A549 (cell line): ENCODE measurements at regions not wholly inside any gene's neighbourhood (a gene's known extent, or its start where the extent isn't known, plus 50 kb on each side); places are given as distances from the start of the nearest gene placed in this dataset.

Source experiments
- ATAC-seq, 2 experiments: fragments of 200-7000 bp in 1 of 2; fragments of >200 bp in 1 of 2; cut with Nextera tagmentation in 1 of 2; cut with Tn5 transposase in 1 of 2; 3 replicates each; pipeline versions ENCODE4 v1.8.0 to v1.9.1; 2018 to 2020; ENCODE audit warnings: mild to moderate bottlenecking in 1 of 2, moderate library complexity in 1 of 2
- CTCF ChIA-PET: fragments of 300-600 bp; sonication (Branson Sonifier 250); formaldehyde crosslinking; extraction: SDS; loops from one replicate; lab custom pipeline; 2021; ENCODE audit warnings: antibody characterized with exemption, inconsistent platforms; lab: Yijun Ruan, JAX
- POLR2A ChIA-PET: fragments of 350-600 bp; formaldehyde crosslinking; extraction: SDS; loops from one replicate; lab custom pipeline; 2021; ENCODE audit warnings: antibody characterized with exemption, inconsistent platforms; lab: Yijun Ruan, JAX
- DNase-seq, 2 experiments: peaks; one replicate each; pipeline versions ENCODE4 v3.0.0 to v3.0.0-alpha.2; 2011 to 2016; ENCODE audit warnings: low read depth in 1 of 2, low spot score in 1 of 2
- FAIRE-seq: peaks from 2 replicates; lab custom pipeline; 2011; peaks lifted over from hg19 to GRCh38; lab: Jason Lieb, UNC
- H3K27ac ChIP-seq, 2 experiments: fragments of >200 bp; sonication (Bioruptor Twin); formaldehyde crosslinking; 3 replicates each; pipeline ENCODE4 v1.5.1; 2016 to 2017
- H3K4me1 ChIP-seq: fragments of >200 bp; sonication (Bioruptor Twin); formaldehyde crosslinking; 3 replicates; pipeline ENCODE4 v1.6.1; 2016
- H3K4me2 ChIP-seq: fragments of >200 bp; sonication (Bioruptor Twin); formaldehyde crosslinking; 3 replicates; pipeline ENCODE4 v1.6.1; 2016
- H3K4me3 ChIP-seq: fragments of >200 bp; sonication (Bioruptor Twin); formaldehyde crosslinking; 3 replicates; pipeline ENCODE4 v1.5.1; 2016
- H3K9me3 ChIP-seq: fragments of >200 bp; sonication (Bioruptor Twin); formaldehyde crosslinking; 3 replicates; pipeline ENCODE4 v1.6.1; 2016
- ATOH8 ChIP-seq: fragments of 250-450 bp; sonication (Bioruptor Pico); IDR thresholded peaks from 2 replicates; pipeline ENCODE4 v1.5.0; 2020; ENCODE audit warnings: low read depth, mild to moderate bottlenecking, moderate library complexity
- BCL3 ChIP-seq: fragments of >200 bp; sonication (Bioruptor Twin); formaldehyde crosslinking; IDR thresholded peaks from 3 replicates; pipeline ENCODE4 v1.6.1; 2016
- CBX2 ChIP-seq: fragments of 200-600 bp; sonication (generic); IDR thresholded peaks from 2 replicates; pipeline ENCODE4 v1.6.1; 2016; ENCODE audit warnings: low read depth, mild to moderate bottlenecking, borderline replicate concordance
- CBX8 ChIP-seq: fragments of 200-600 bp; sonication (generic); IDR thresholded peaks from 2 replicates; pipeline ENCODE4 v1.6.1; 2016
- EHMT2 ChIP-seq: fragments of 200-600 bp; sonication (generic); IDR thresholded peaks from 2 replicates; pipeline ENCODE4 v1.6.1; 2016; ENCODE audit warnings: antibody characterized with exemption, low read depth, mild to moderate bottlenecking, moderate library complexity
- FOSB ChIP-seq: fragments of 250-450 bp; sonication (Bioruptor Pico); IDR thresholded peaks from 2 replicates; pipeline ENCODE4 v1.5.0; 2020; ENCODE audit warnings: mild to moderate bottlenecking, moderate library complexity
- GATA3 ChIP-seq: IDR thresholded peaks from 2 replicates; pipeline ENCODE4 v1.6.1; 2012; ENCODE audit warnings: borderline replicate concordance
- HDAC2 ChIP-seq: fragments of 200-600 bp; sonication (generic); IDR thresholded peaks from 2 replicates; pipeline ENCODE4 v1.6.1; 2016
- HOXA7 ChIP-seq: fragments of 250-450 bp; sonication (Bioruptor Pico); IDR thresholded peaks from 2 replicates; pipeline ENCODE4 v1.5.0; 2020; ENCODE audit warnings: mild to moderate bottlenecking, moderate library complexity
- HOXB5 ChIP-seq: fragments of 250-450 bp; sonication (Bioruptor Pico); IDR thresholded peaks from 2 replicates; pipeline ENCODE4 v1.5.0; 2020; ENCODE audit warnings: mild to moderate bottlenecking, moderate library complexity
- JUNB ChIP-seq: fragments of >200 bp; sonication (Bioruptor Twin); formaldehyde crosslinking; IDR thresholded peaks from 2 replicates; pipeline ENCODE4 v1.6.1; 2016
- KDM5A ChIP-seq: fragments of 200-600 bp; sonication (generic); IDR thresholded peaks from 2 replicates; pipeline ENCODE4 v1.6.1; 2016; ENCODE audit warnings: antibody characterized with exemption, mild to moderate bottlenecking
- NFE2L2 ChIP-seq: fragments of 150-350 bp; conservative IDR thresholded peaks from 2 replicates; pipeline ENCODE4 v1.6.1; 2014; ENCODE audit warnings: low read length
- POLR2A ChIP-seq: IDR thresholded peaks from 2 replicates; pipeline ENCODE4 v1.6.1; 2012; ENCODE audit warnings: mild to moderate bottlenecking, low read length
- RARB ChIP-seq: fragments of 250-450 bp; sonication (Bioruptor Pico); IDR thresholded peaks from 2 replicates; pipeline ENCODE4 v1.8.0; 2021; ENCODE audit warnings: mild to moderate bottlenecking, moderate library complexity
- RFX5 ChIP-seq: fragments of 450-650 bp; IDR thresholded peaks from 2 replicates; pipeline ENCODE4 v1.7.1; 2014; ENCODE audit warnings: antibody characterized with exemption, mild to moderate bottlenecking, moderate library complexity
- SREBF2 ChIP-seq: fragments of 450-650 bp; IDR thresholded peaks from 2 replicates; pipeline ENCODE4 v1.6.1; 2014; ENCODE audit warnings: mild to moderate bottlenecking, moderate library complexity
- ZSCAN20 ChIP-seq: fragments of 250-450 bp; sonication (Bioruptor Pico); IDR thresholded peaks from 2 replicates; pipeline ENCODE4 v1.8.0; 2022; ENCODE audit warnings: mild to moderate bottlenecking, moderate library complexity
- WGBS: methylation state at CpG from one replicate; pipeline ENCODE4 v1.1.6; 2017; ENCODE audit errors: missing lambda C conversion rate; 5-methylcytosine and 5-hydroxymethylcytosine counted together
- TF ChIP-seq, protein P1 (sequence below): fragments of >200 bp; sonication (Bioruptor Twin); formaldehyde crosslinking; IDR thresholded peaks from 3 replicates; pipeline ENCODE4 v1.5.1; 2016
- TF ChIP-seq, protein P2 (sequence below): fragments of 450-650 bp; IDR thresholded peaks from 2 replicates; pipeline ENCODE4 v1.6.1; 2014; ENCODE audit warnings: antibody characterized with exemption

DNA sequence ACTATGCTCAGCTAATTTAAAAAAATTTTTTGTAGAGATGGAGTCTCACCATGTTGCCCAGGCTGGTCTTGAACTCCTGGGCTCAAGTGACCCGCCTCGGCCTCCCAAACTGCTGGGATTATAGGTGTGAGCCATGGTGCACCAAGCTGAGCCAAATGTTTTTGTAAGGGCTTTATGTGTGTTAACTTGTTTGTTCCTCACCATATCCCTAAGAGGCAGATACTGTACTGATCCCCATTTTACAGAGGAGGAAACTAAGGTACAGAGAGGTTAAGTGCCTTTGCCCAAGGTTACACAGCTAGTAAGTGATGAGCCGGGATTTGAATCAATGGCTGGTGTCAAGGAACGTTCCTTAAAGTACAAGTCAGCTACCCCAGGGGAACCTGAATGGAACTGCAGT, 85.3 kb upstream of the KLF7 start:
- Histone ChIP-seq H3K27ac (peak overlapping the region in 1 of 2 experiments; percentile 66; a peak in 2 of 6 replicates), H3K9me3 (no peaks in the 10 kb centered on the region), H3K4me2 (no peak overlapping the region), H3K4me1 (peaks cover 49% of the 10 kb centered on the region), H3K4me3 (no peak overlapping the region)
- FAIRE-seq (no peak), ATAC-seq (no peak), DNase-seq (no peak)
- ChIA-PET POLR2A (no interaction called here), CTCF (no interaction called here)
- 94% methylated on average over 4 of the region's 4 CpGs for WGBS
- TF ChIP-seq GATA3 (no peak), NFE2L2 (no peak), JUNB (no peak), RARB (CRISPR knock-in tag) (no peak), BCL3 (no peak), CBX8 (no peak), SREBF2 (no peak), HOXB5 (CRISPR knock-in tag) (no peak), EHMT2 (no peak), ZSCAN20 (CRISPR knock-in tag) (no peak)

- 93% methylated on average over 4 of the region's 7 CpGs for WGBS
- no peak overlapping the region for H3K4me3 ChIP-seq
- FAIRE-seq, result no peak
- H3K4me1 ChIP-seq, result peaks cover 55% of the 10 kb centered on the region
- ChIA-PET CTCF (interaction anchor here (1.3 to 1.7 kb wide), 2 partner anchors 20 to 31 kb away, joined by 3 read pairs; no protein-coding TSS in a partner anchor), POLR2A (no interaction called here)
- H3K27ac ChIP-seq, result peak overlapping the region; percentile 3 to 66; a peak in 4 of 6 replicates
- ATAC-seq, result no peak
- H3K4me2 ChIP-seq, result no peak overlapping the region
- no peaks in the 10 kb centered on the region for H3K9me3 ChIP-seq
- no peak for TF ChIP-seq GATA3
- TF ChIP-seq KDM5A, result no peak
- DNase-seq, result no peak
These were observed 85.9 kb upstream of the KLF7 start for GRCh38 chr2:207251573-207252192.

DNA sequence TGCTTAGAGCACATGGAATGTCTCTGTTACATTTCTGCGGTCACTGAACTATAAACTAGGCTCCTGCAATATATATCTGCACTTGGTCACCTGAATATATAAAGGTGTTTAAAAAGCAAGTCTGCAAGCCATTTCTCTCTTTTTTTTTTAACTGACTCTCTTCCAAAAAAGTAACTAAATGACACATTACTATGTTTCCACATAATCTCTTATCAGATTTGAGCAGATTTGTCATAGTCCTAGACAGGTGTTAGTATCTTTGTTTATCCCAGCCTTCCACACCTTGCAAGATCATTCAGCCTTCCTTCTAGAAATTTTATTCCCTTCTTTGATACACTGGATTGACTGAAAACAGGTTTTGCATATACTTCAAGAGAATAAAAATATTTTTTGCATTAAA, 86.7 kb upstream of the KLF7 start:
- WGBS, result 96% methylated on average over 1 of the region's 1 CpG
- TF ChIP-seq JUNB (no peak), POLR2A (no peak), FOSB (CRISPR knock-in tag) (no peak), BCL3 (no peak), CBX8 (no peak), HOXA7 (no peak), CBX2 (no peak), RFX5 (no peak), ATOH8 (CRISPR knock-in tag) (no peak), HDAC2 (no peak)
- TF ChIP-seq, protein P1, sequence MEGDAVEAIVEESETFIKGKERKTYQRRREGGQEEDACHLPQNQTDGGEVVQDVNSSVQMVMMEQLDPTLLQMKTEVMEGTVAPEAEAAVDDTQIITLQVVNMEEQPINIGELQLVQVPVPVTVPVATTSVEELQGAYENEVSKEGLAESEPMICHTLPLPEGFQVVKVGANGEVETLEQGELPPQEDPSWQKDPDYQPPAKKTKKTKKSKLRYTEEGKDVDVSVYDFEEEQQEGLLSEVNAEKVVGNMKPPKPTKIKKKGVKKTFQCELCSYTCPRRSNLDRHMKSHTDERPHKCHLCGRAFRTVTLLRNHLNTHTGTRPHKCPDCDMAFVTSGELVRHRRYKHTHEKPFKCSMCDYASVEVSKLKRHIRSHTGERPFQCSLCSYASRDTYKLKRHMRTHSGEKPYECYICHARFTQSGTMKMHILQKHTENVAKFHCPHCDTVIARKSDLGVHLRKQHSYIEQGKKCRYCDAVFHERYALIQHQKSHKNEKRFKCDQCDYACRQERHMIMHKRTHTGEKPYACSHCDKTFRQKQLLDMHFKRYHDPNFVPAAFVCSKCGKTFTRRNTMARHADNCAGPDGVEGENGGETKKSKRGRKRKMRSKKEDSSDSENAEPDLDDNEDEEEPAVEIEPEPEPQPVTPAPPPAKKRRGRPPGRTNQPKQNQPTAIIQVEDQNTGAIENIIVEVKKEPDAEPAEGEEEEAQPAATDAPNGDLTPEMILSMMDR, result no peak
- TF ChIP-seq, protein P2, sequence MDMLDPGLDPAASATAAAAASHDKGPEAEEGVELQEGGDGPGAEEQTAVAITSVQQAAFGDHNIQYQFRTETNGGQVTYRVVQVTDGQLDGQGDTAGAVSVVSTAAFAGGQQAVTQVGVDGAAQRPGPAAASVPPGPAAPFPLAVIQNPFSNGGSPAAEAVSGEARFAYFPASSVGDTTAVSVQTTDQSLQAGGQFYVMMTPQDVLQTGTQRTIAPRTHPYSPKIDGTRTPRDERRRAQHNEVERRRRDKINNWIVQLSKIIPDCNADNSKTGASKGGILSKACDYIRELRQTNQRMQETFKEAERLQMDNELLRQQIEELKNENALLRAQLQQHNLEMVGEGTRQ, result no peak
- ChIA-PET POLR2A (interaction anchor here (3.5 kb wide), 1 partner anchor 86 kb away, joined by 25 read pairs; the partner anchor contains the start of gene KLF7), CTCF (interaction anchor here (1.3 to 1.7 kb wide), 2 partner anchors 21 to 32 kb away, joined by 3 read pairs; no protein-coding TSS in a partner anchor)
- no peak overlapping the region for H3K4me3 ChIP-seq
- H3K27ac ChIP-seq, result peak overlapping the region in 1 of 2 experiments; percentile 66; a peak in 3 of 6 replicates
- H3K9me3 ChIP-seq, result no peaks in the 10 kb centered on the region
- DNase-seq (no peak), FAIRE-seq (no peak), ATAC-seq (no peak)
- no peak overlapping the region for H3K4me2 ChIP-seq
- H3K4me1 ChIP-seq, result peaks cover 62% of the 10 kb centered on the region
